ENCODE measurements at regions not wholly inside any gene's neighbourhood (a gene's known extent, or its start where the extent isn't known, plus 50 kb on each side); places are given as distances from the start of the nearest gene placed in this dataset.

- DNase-seq (ENCODE audit: low spot score): no peak
- in situ Hi-C loops (cut with MboI; ENCODE audit: low sequenced_read_pairs, unreplicated experiment): no loop called here
- TF ChIP-seq, protein P1, sequence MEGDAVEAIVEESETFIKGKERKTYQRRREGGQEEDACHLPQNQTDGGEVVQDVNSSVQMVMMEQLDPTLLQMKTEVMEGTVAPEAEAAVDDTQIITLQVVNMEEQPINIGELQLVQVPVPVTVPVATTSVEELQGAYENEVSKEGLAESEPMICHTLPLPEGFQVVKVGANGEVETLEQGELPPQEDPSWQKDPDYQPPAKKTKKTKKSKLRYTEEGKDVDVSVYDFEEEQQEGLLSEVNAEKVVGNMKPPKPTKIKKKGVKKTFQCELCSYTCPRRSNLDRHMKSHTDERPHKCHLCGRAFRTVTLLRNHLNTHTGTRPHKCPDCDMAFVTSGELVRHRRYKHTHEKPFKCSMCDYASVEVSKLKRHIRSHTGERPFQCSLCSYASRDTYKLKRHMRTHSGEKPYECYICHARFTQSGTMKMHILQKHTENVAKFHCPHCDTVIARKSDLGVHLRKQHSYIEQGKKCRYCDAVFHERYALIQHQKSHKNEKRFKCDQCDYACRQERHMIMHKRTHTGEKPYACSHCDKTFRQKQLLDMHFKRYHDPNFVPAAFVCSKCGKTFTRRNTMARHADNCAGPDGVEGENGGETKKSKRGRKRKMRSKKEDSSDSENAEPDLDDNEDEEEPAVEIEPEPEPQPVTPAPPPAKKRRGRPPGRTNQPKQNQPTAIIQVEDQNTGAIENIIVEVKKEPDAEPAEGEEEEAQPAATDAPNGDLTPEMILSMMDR (IDR thresholded peaks at IDR 0.05; ENCODE audit: borderline replicate concordance, control extremely low read depth, extremely low read depth, insufficient read depth, missing control alignments): no peak
These were observed 128.7 kb upstream of the PITX1 start for GRCh38 chr5:135162661-135163265.

DNA sequence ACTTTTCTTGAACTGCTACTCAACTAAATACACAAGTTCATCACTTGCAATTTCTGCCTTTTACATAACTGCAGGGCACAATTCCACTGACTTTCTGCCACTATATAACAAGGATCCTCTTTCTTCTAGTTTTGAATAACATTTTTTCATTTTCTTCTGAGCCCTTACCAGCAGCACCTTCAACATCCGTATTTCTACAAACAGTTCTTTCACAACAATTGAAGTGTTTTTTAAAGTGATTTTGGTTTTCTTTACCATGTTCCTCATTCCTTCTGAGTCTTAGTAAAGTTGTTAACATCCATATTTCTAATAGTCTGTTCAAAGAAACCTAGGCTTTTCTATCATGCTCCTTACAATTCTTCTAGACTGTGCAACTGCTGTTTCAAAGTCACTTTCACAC is 127.2 kb upstream of the PITX1 start:
- DNase-seq (ENCODE audit: low spot score): no peak
- in situ Hi-C loops (cut with MboI; ENCODE audit: low sequenced_read_pairs, unreplicated experiment): no loop called here
- TF ChIP-seq, protein P1 (IDR thresholded peaks at IDR 0.05; ENCODE audit: borderline replicate concordance, control extremely low read depth, extremely low read depth, insufficient read depth, missing control alignments): no peak

DNA sequence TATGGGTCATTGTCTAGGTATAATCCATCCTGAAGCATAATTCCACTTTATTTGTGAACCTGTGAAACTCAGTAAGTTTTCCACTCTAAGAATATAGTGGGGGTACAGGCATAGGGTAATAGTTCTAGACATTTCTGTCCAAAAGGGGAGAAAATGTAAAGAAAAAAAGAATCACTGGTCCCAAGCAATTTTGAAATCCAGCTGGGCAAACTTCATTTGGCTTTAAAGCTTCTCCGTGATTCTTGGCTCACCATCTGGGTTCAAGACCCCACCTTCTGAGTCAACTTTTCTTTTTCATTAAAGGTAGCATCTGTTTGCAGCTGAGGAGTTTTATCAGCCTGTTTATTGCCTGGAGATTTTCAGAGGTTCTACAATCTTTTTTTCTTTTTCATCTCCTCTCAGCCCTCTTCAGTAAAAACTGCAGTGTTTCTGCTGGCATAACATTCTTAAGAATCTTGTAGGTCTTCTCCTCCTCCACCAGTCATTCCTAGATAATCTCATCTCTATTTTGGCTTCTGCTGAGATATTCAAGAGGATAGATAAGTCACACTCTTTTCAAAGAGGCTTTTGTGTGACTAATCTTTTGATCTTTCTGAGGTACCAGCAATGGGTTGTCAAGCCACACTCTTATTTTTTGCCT is 126.1 kb upstream of the PITX1 start:
- in situ Hi-C loops (cut with MboI; ENCODE audit: low sequenced_read_pairs, unreplicated experiment): no loop called here
- DNase-seq (ENCODE audit: low spot score): no peak

GRCh38 chr5:135159626-135160025 is 125.6 kb upstream of the PITX1 start:
- DNase-seq (ENCODE audit: low spot score): no peak

More for the DNA sequence above, 126.1 kb upstream of the PITX1 start:
- TF ChIP-seq, protein P1 (IDR thresholded peaks at IDR 0.05; ENCODE audit: borderline replicate concordance, control extremely low read depth, extremely low read depth, insufficient read depth, missing control alignments): no peak

GRCh38 chr5:135158982-135159381 is 125.0 kb upstream of the PITX1 start:
- in situ Hi-C loops (cut with MboI; ENCODE audit: low sequenced_read_pairs, unreplicated experiment): no loop called here
- TF ChIP-seq, protein P1 (IDR thresholded peaks at IDR 0.05; ENCODE audit: borderline replicate concordance, control extremely low read depth, extremely low read depth, insufficient read depth, missing control alignments): no peak
- no peak for DNase-seq (ENCODE audit: low spot score)

More at GRCh38 chr5:135159626-135160025, 125.6 kb upstream of the PITX1 start:
- TF ChIP-seq, protein P1 (IDR thresholded peaks at IDR 0.05; ENCODE audit: borderline replicate concordance, control extremely low read depth, extremely low read depth, insufficient read depth, missing control alignments): no peak
- in situ Hi-C loops (cut with MboI; ENCODE audit: low sequenced_read_pairs, unreplicated experiment): no loop called here

DNA sequence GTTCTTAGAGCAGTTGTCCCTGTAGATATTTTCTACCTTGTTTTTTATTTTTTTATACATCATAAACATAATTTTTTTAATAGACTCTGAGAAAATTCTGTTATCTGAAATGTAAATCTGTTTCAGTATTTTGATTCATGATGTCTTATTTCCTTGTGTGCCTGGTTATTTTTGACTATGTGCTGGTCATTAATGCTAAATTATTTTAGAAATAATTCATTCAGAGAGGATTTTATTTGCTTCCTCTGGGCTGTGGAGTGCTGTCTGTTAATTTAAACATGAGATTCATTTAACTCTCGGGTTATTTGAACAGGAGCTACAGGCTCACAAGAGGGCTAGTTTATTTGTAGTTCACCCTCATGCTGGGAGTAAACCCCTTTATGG is 124.3 kb upstream of the PITX1 start:
- in situ Hi-C loops (cut with MboI; ENCODE audit: low sequenced_read_pairs, unreplicated experiment): no loop called here
- no peak for DNase-seq (ENCODE audit: low spot score)
- TF ChIP-seq, protein P1 (IDR thresholded peaks at IDR 0.05; ENCODE audit: borderline replicate concordance, control extremely low read depth, extremely low read depth, insufficient read depth, missing control alignments): no peak
